ENCODE measurements at regions not wholly inside any gene's neighbourhood (a gene's known extent, or its start where the extent isn't known, plus 50 kb on each side); places are given as distances from the start of the nearest gene placed in this dataset.

DNA sequence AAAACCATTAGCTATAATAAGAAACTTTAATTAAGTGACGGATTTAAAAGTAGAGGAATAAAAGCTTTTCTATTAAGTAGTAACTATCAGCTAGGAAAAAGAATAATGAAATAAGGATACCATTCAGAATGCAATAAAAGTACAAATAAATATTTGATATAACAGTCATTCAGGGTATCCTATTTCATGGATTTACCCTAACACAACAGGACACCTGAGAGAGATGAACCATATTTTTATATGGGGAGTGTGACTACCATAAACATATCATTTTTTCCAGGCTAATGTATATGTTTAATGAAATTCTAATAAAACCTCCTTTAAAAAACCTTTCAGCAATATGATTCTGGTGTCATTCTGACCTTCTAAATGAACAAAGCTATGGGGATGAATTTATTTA is 393.8 kb downstream of the SNAPC1 start:
- Histone ChIP-seq H3K23me2 (ENCODE audit: insufficient read length, low read depth, low read length, poor library complexity, severe bottlenecking) (no peaks in the 10 kb centered on the region), H4K8ac (replicated peaks; ENCODE audit: insufficient read length, low read depth, low read length) (no peak overlapping the region), H2BK15ac (ENCODE audit: low read depth, low read length) (no peak overlapping the region), H3K23ac (ENCODE audit: insufficient read length, low read depth, low read length) (no peak overlapping the region), H3T11ph (ENCODE audit: low read length) (no peak overlapping the region), H3K9me3 (ENCODE audit: control insufficient read depth, low read depth, low read length) (no peaks in the 10 kb centered on the region), H2BK20ac (ENCODE audit: low read depth, low read length, poor library complexity, severe bottlenecking) (no peak overlapping the region), H2BK120ac (ENCODE audit: low read depth, low read length, poor library complexity, severe bottlenecking) (no peak overlapping the region), H3K4ac (ENCODE audit: low read depth, low read length) (no peak overlapping the region), H3K9ac (ENCODE audit: extremely low read depth, insufficient read length, low read length) (no peak overlapping the region), H2AK5ac (ENCODE audit: insufficient read length, low read length) (no peak overlapping the region), H3K4me2 (ENCODE audit: insufficient read depth, insufficient read length, low read length) (no peak overlapping the region), H3K27ac (ENCODE audit: insufficient read length, low read depth, low read length) (no peak overlapping the region), H4K5ac (ENCODE audit: insufficient read length, low read depth, low read length) (no peak overlapping the region), H3K79me1 (ENCODE audit: insufficient read depth, low read depth, low read length, poor library complexity, severe bottlenecking) (no peaks in the 10 kb centered on the region), H2BK5ac (ENCODE audit: insufficient read length, low read length) (no peak overlapping the region), H4K91ac (ENCODE audit: insufficient read length, low read depth, low read length) (no peak overlapping the region), H3K14ac (ENCODE audit: insufficient read depth, low read length) (no peak overlapping the region), H3K79me2 (ENCODE audit: insufficient read depth, low read length) (no peaks in the 10 kb centered on the region), H3K4me1 (ENCODE audit: insufficient read depth, low read length) (no peaks in the 10 kb centered on the region), H3K27me3 (ENCODE audit: insufficient read depth, low read length) (no peaks in the 10 kb centered on the region), H4K20me1 (ENCODE audit: control insufficient read depth, insufficient read depth, insufficient read length) (no peaks in the 10 kb centered on the region), H3K56ac (ENCODE audit: insufficient read length, low read depth, low read length) (no peak overlapping the region), H3K18ac (ENCODE audit: insufficient read length, low read depth, low read length) (no peak overlapping the region), H2AFZ (ENCODE audit: low read length) (no peak overlapping the region), H2BK12ac (ENCODE audit: insufficient read length, low read depth, low read length) (no peak overlapping the region)
- H3K9me3 Mint-ChIP-seq: no peaks in the 10 kb centered on the region
- no peaks in the 10 kb centered on the region for H3K4me1 Mint-ChIP-seq
- H3K4me3 Mint-ChIP-seq: no peak overlapping the region
- WGBS (ENCODE audit: extremely low coverage, insufficient read length, low lambda C conversion rate): no CpG with 5 or more reads among the region's 1 CpG
- no peaks in the 10 kb centered on the region for H3K36me3 Mint-ChIP-seq (ENCODE audit: insufficient read depth in 1 of 3, low read depth in 3 of 3)
- no peak overlapping the region for H3K27ac Mint-ChIP-seq
- peaks cover 3% of the 10 kb centered on the region for H3K27me3 Mint-ChIP-seq (ENCODE audit: low read depth)
- DNase-seq: no peak
- TF ChIP-seq, protein P1, sequence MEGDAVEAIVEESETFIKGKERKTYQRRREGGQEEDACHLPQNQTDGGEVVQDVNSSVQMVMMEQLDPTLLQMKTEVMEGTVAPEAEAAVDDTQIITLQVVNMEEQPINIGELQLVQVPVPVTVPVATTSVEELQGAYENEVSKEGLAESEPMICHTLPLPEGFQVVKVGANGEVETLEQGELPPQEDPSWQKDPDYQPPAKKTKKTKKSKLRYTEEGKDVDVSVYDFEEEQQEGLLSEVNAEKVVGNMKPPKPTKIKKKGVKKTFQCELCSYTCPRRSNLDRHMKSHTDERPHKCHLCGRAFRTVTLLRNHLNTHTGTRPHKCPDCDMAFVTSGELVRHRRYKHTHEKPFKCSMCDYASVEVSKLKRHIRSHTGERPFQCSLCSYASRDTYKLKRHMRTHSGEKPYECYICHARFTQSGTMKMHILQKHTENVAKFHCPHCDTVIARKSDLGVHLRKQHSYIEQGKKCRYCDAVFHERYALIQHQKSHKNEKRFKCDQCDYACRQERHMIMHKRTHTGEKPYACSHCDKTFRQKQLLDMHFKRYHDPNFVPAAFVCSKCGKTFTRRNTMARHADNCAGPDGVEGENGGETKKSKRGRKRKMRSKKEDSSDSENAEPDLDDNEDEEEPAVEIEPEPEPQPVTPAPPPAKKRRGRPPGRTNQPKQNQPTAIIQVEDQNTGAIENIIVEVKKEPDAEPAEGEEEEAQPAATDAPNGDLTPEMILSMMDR (conservative IDR thresholded peaks at IDR 0.05): no peak

Measured in H9 (cell line).